SK-N-SH (cell line): ENCODE measurements at regions not wholly inside any gene's neighbourhood (a gene's known extent, or its start where the extent isn't known, plus 50 kb on each side); places are given as distances from the start of the nearest gene placed in this dataset.

Experiments used
- CTCF ChIA-PET: fragments of 300-600, 350-600 bp; formaldehyde crosslinking; extraction: SDS; loops from one replicate; lab custom pipeline; 2021; lab: Yijun Ruan, JAX
- POLR2A ChIA-PET: fragments of 350-600 bp; sonication (Branson Sonifier 250); formaldehyde crosslinking; extraction: SDS; loops from one replicate; lab custom pipeline; 2020; ENCODE audit warnings: antibody characterized with exemption, inconsistent platforms; lab: Yijun Ruan, JAX
- DNase-seq: peaks from one replicate; pipeline ENCODE4 v3.0.0; 2012
- H2AFZ ChIP-seq: fragments of 200-600 bp; sonication (generic); 2 replicates; pipeline ENCODE4 v1.8.1; 2016; ENCODE audit warnings: antibody characterized with exemption, mild to moderate bottlenecking, low read depth
- H3F3A ChIP-seq: fragments of 200-600 bp; sonication (generic); replicated peaks from 2 replicates; pipeline ENCODE3; 2016; ENCODE audit warnings: antibody characterized with exemption, mild to moderate bottlenecking; ENCODE audit not compliant: insufficient read depth
- H3K27ac ChIP-seq, 2 experiments: fragments of 200-500 bp in 1 of 2; fragments of 200-600 bp in 1 of 2; sonication (Bioruptor generic) in 1 of 2; sonication (generic), shearing (Covaris generic) in 1 of 2; 2 replicates each; pipeline versions ENCODE4 v1.5.1 to v1.6.1; 2014 to 2016; ENCODE audit warnings: low read depth in 2 of 2, inconsistent platforms in 1 of 2, low read length in 1 of 2, mild to moderate bottlenecking in 1 of 2, mixed read lengths in 1 of 2
- H3K27me3 ChIP-seq: fragments of 200-600 bp; sonication (generic), shearing (Covaris generic); 2 replicates; pipeline ENCODE4 v1.6.1; 2016; ENCODE audit warnings: mixed run types; ENCODE audit not compliant: insufficient read depth
- H3K36me3 ChIP-seq, 2 experiments: fragments of 200-500 bp in 1 of 2; fragments of 200-600 bp in 1 of 2; sonication (Bioruptor generic) in 1 of 2; sonication (generic) in 1 of 2; replicated peaks in 1 of 2; 2 replicates each; pipeline versions ENCODE3 to v1.5.1; 2014 to 2016; ENCODE audit warnings: low read length in 1 of 2, mild to moderate bottlenecking in 1 of 2; ENCODE audit not compliant: insufficient read depth in 2 of 2, control insufficient read depth in 1 of 2
- H3K4me1 ChIP-seq, 2 experiments: fragments of 200-500 bp in 1 of 2; fragments of 200-600 bp in 1 of 2; sonication (Bioruptor generic) in 1 of 2; sonication (generic), shearing (Covaris generic) in 1 of 2; 2 replicates each; pipeline versions ENCODE4 v1.5.1 to v1.6.1; 2014 to 2016; ENCODE audit warnings: low read depth in 1 of 2, low read length in 1 of 2, mixed run types in 1 of 2; ENCODE audit not compliant: insufficient read depth in 2 of 2, control insufficient read depth in 1 of 2
- H3K4me2 ChIP-seq: fragments of 200-600 bp; sonication (generic), shearing (Covaris generic); 2 replicates; pipeline ENCODE4 v1.6.1; 2017; ENCODE audit warnings: mixed run types
- H3K4me3 ChIP-seq, 2 experiments: fragments of 200-500 bp in 1 of 2; fragments of 200-600 bp in 1 of 2; sonication (Bioruptor generic) in 1 of 2; sonication (generic), shearing (Covaris generic) in 1 of 2; 2 replicates each; pipeline versions ENCODE4 v1.5.1 to v1.8.1; 2014 to 2016; ENCODE audit warnings: low read depth in 2 of 2, inconsistent platforms in 1 of 2, low read length in 1 of 2, mild to moderate bottlenecking in 1 of 2, mixed read lengths in 1 of 2, moderate library complexity in 1 of 2
- H3K79me2 ChIP-seq: fragments of 200-600 bp; sonication (generic); 2 replicates; pipeline ENCODE4 v1.8.1; 2017; ENCODE audit warnings: mild to moderate bottlenecking; ENCODE audit not compliant: insufficient read depth
- H3K9ac ChIP-seq: fragments of 200-600 bp; sonication (generic); 2 replicates; pipeline ENCODE4 v1.6.1; 2017; ENCODE audit warnings: mixed run types
- H3K9me2 ChIP-seq: fragments of 200-600 bp; sonication (generic); 2 replicates; pipeline ENCODE4 v1.6.1; 2017; ENCODE audit warnings: mixed run types
- H3K9me3 ChIP-seq: fragments of 200-600 bp; sonication (generic); 2 replicates; pipeline ENCODE4 v1.6.1; 2017; ENCODE audit warnings: mixed run types, mild to moderate bottlenecking, moderate library complexity
- H4K20me1 ChIP-seq: fragments of 200-600 bp; sonication (generic); 2 replicates; pipeline ENCODE4 v1.6.1; 2017; ENCODE audit warnings: mild to moderate bottlenecking, mixed run types; ENCODE audit not compliant: insufficient read depth
- CHD2 ChIP-seq: fragments of 150-350 bp; IDR thresholded peaks from 2 replicates; pipeline ENCODE4 v1.6.1; 2018; ENCODE audit warnings: low read length; ENCODE audit not compliant: partially characterized antibody
- ELF1 ChIP-seq: IDR thresholded peaks from 2 replicates; pipeline ENCODE4 v1.4.0; 2012
- EZH2phosphoT487 ChIP-seq: fragments of 200-600 bp; sonication (generic); IDR thresholded peaks from 2 replicates; pipeline ENCODE4 v1.6.1; 2017; ENCODE audit warnings: low read depth, mixed run types, mild to moderate bottlenecking, antibody characterized with exemption, moderate library complexity, borderline replicate concordance
- FOSL2 ChIP-seq: IDR thresholded peaks from 2 replicates; pipeline ENCODE4 v1.4.0; 2012; ENCODE audit warnings: low read depth, mild to moderate bottlenecking, moderate library complexity, borderline replicate concordance
- FOXJ3 ChIP-seq: sonication (generic); formaldehyde crosslinking; IDR thresholded peaks from 2 replicates; pipeline ENCODE4 v1.5.1; 2020; ENCODE audit warnings: mild to moderate bottlenecking, missing genetic modification reagents
- FOXM1 ChIP-seq: IDR thresholded peaks from 2 replicates; pipeline ENCODE4 v1.4.0; 2012; ENCODE audit warnings: low read depth, mild to moderate bottlenecking
- GABPA ChIP-seq: IDR thresholded peaks from 2 replicates; pipeline ENCODE4 v1.4.0; 2012; ENCODE audit warnings: low read depth, mild to moderate bottlenecking
- MEF2A ChIP-seq: IDR thresholded peaks from 2 replicates; pipeline ENCODE4 v1.4.0; 2012; ENCODE audit warnings: low read depth, borderline replicate concordance
- NFIC ChIP-seq: IDR thresholded peaks from 2 replicates; pipeline ENCODE4 v1.4.0; 2012; ENCODE audit warnings: borderline replicate concordance
- NRF1 ChIP-seq: IDR thresholded peaks from 2 replicates; pipeline ENCODE4 v1.6.1; 2012; ENCODE audit warnings: low read depth, mild to moderate bottlenecking, low read length
- POLR2AphosphoS5 ChIP-seq: IDR thresholded peaks from 2 replicates; pipeline ENCODE4 v1.6.1; 2012; ENCODE audit warnings: low read depth, low read length
- RAD21 ChIP-seq: IDR thresholded peaks from 2 replicates; pipeline ENCODE4 v1.6.1; 2012; ENCODE audit warnings: mild to moderate bottlenecking, low read length
- SMC3 ChIP-seq: IDR thresholded peaks from 2 replicates; pipeline ENCODE4 v1.6.1; 2012; ENCODE audit warnings: low read depth, low read length, improper control_type of control experiment
- TAF1 ChIP-seq: IDR thresholded peaks from 2 replicates; pipeline ENCODE4 v1.6.1; 2012; ENCODE audit warnings: low read depth, mild to moderate bottlenecking, low read length, moderate library complexity, borderline replicate concordance
- YY1 ChIP-seq: IDR thresholded peaks from 2 replicates; pipeline ENCODE4 v1.4.0; 2012; ENCODE audit warnings: low read depth, mild to moderate bottlenecking
- WGBS: methylation state at CpG from one replicate; pipeline ENCODE4 v1.1.6; 2017; ENCODE audit warnings: low lambda C conversion rate; 5-methylcytosine and 5-hydroxymethylcytosine counted together
- TF ChIP-seq, protein P1 (sequence below): IDR thresholded peaks from 2 replicates; pipeline ENCODE4 v1.4.0; 2012; ENCODE audit warnings: low read depth, borderline replicate concordance
- TF ChIP-seq, protein P2 (sequence below): fragments of 150-350 bp; IDR thresholded peaks from 2 replicates; pipeline ENCODE4 v1.6.1; 2016; ENCODE audit warnings: mild to moderate bottlenecking, low read depth, low read length
- TF ChIP-seq, protein P3 (sequence below): IDR thresholded peaks from 2 replicates; pipeline ENCODE4 v1.4.0; 2012; ENCODE audit warnings: low read depth
- TF ChIP-seq, protein P4 (sequence below): IDR thresholded peaks from 2 replicates; pipeline ENCODE4; 2012
- TF ChIP-seq, protein P5 (sequence below): IDR thresholded peaks from 2 replicates; pipeline ENCODE4 v1.4.0; 2012; ENCODE audit warnings: low read depth, borderline replicate concordance

DNA sequence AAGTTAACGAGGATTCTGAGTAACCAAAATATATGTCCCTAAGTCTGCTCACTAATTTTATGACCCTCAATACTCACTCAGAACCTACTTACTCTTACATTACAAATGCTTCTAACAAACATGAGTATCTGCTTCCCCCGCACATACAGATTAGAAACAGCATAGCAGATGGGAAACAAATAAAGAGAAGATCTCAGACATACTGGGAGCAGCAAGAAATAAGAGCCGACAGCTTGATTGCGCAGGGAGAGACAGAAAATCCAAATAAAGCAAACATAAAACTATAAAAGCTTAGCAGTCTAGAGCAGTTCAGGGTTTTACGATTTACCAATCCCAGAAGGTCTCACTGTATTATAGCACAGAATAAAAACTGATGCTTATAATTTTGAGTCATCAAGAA, 89.1 kb upstream of the DBX1 start:
- no peaks in the 10 kb centered on the region for H3K36me3 ChIP-seq

DNA sequence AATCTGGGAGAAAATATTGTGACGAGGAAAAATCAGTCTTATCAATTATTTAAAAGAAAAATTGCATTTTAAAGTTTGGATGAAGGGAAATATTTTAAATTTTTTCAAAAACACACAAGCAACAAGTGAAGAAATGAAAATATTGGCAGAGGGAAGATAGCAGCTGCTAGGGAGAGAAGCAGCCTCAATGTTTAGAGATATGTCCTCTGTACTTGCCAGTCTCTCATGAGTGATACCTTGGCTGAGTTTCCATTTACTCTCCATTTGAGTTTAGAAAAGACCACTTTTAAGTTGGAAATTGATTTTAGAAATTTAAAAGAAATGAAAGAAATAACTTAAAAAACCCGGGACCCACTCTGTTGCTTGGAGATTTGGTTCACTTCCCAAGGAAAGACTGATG, 88.6 kb upstream of the DBX1 start:
- Histone ChIP-seq H3K4me1 (peaks cover 0 to 2% of the 10 kb centered on the region in 2 experiments; a peak in 2 of 4 replicates), H2AFZ (no peak overlapping the region), H3K9ac (no peak overlapping the region), H3K27me3 (peaks cover 13% of the 10 kb centered on the region; the same call in 1 of the 2 replicates), H4K20me1 (no peaks in the 10 kb centered on the region), H3K27ac (no peak overlapping the region), H3K79me2 (no peaks in the 10 kb centered on the region), H3F3A (no peaks in the 10 kb centered on the region), H3K9me3 (no peaks in the 10 kb centered on the region), H3K9me2 (no peaks in the 10 kb centered on the region), H3K4me2 (no peak overlapping the region), H3K36me3 (no peaks in the 10 kb centered on the region), H3K4me3 (no peak overlapping the region)
- DNase-seq: no peak
- ChIA-PET CTCF (interaction anchor here (0.9 to 1.4 kb wide), 3 partner anchors 90 to 122 kb away, joined by 3 to 7 read pairs (median 4); no protein-coding TSS in a partner anchor), POLR2A (no interaction called here)
- 27% methylated on average over 2 of the region's 2 CpGs for WGBS
- TF ChIP-seq GABPA: no peak
- TF ChIP-seq POLR2AphosphoS5: no peak
- TF ChIP-seq RAD21: no peak
- TF ChIP-seq EZH2phosphoT487: no peak
- no peak for TF ChIP-seq MEF2A
- TF ChIP-seq, protein P1, sequence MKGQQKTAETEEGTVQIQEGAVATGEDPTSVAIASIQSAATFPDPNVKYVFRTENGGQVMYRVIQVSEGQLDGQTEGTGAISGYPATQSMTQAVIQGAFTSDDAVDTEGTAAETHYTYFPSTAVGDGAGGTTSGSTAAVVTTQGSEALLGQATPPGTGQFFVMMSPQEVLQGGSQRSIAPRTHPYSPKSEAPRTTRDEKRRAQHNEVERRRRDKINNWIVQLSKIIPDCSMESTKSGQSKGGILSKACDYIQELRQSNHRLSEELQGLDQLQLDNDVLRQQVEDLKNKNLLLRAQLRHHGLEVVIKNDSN: no peak
- TF ChIP-seq, protein P2, sequence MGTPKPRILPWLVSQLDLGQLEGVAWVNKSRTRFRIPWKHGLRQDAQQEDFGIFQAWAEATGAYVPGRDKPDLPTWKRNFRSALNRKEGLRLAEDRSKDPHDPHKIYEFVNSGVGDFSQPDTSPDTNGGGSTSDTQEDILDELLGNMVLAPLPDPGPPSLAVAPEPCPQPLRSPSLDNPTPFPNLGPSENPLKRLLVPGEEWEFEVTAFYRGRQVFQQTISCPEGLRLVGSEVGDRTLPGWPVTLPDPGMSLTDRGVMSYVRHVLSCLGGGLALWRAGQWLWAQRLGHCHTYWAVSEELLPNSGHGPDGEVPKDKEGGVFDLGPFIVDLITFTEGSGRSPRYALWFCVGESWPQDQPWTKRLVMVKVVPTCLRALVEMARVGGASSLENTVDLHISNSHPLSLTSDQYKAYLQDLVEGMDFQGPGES: no peak
- no peak for TF ChIP-seq NFIC
- TF ChIP-seq, protein P3, sequence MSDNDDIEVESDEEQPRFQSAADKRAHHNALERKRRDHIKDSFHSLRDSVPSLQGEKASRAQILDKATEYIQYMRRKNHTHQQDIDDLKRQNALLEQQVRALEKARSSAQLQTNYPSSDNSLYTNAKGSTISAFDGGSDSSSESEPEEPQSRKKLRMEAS: no peak
- TF ChIP-seq FOXJ3 (CRISPR knock-in tag): no peak
- no peak for TF ChIP-seq FOXM1
- no peak for TF ChIP-seq ELF1

More for the DNA sequence above, 89.1 kb upstream of the DBX1 start:
- DNase-seq: no peak
- H3K4me3 ChIP-seq: no peak overlapping the region
- 63% methylated on average over 5 of the region's 5 CpGs for WGBS
- no peaks in the 10 kb centered on the region for H3K9me3 ChIP-seq
- no peaks in the 10 kb centered on the region for H3K9me2 ChIP-seq
- POLR2A ChIA-PET: no interaction called here
- no peaks in the 10 kb centered on the region for H4K20me1 ChIP-seq
- H3K4me1 ChIP-seq: peaks cover 0 to 2% of the 10 kb centered on the region in 2 experiments; a peak in 2 of 4 replicates
- TF ChIP-seq TAF1: no peak
- TF ChIP-seq CHD2: no peak
- TF ChIP-seq, protein P1: no peak
- TF ChIP-seq YY1: no peak
- TF ChIP-seq, protein P4, sequence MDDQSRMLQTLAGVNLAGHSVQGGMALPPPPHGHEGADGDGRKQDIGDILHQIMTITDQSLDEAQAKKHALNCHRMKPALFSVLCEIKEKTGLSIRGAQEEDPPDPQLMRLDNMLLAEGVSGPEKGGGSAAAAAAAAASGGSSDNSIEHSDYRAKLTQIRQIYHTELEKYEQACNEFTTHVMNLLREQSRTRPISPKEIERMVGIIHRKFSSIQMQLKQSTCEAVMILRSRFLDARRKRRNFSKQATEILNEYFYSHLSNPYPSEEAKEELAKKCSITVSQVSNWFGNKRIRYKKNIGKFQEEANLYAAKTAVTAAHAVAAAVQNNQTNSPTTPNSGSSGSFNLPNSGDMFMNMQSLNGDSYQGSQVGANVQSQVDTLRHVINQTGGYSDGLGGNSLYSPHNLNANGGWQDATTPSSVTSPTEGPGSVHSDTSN: no peak
- TF ChIP-seq NFIC: no peak
- TF ChIP-seq FOSL2: no peak
- no peak for TF ChIP-seq NRF1
- no peak for TF ChIP-seq GABPA
- TF ChIP-seq, protein P2: no peak
- TF ChIP-seq, protein P5, sequence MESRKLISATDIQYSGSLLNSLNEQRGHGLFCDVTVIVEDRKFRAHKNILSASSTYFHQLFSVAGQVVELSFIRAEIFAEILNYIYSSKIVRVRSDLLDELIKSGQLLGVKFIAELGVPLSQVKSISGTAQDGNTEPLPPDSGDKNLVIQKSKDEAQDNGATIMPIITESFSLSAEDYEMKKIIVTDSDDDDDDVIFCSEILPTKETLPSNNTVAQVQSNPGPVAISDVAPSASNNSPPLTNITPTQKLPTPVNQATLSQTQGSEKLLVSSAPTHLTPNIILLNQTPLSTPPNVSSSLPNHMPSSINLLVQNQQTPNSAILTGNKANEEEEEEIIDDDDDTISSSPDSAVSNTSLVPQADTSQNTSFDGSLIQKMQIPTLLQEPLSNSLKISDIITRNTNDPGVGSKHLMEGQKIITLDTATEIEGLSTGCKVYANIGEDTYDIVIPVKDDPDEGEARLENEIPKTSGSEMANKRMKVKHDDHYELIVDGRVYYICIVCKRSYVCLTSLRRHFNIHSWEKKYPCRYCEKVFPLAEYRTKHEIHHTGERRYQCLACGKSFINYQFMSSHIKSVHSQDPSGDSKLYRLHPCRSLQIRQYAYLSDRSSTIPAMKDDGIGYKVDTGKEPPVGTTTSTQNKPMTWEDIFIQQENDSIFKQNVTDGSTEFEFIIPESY: no peak
- no peak for TF ChIP-seq SMC3
- CTCF ChIA-PET: interaction anchor here (0.9 to 1.6 kb wide), 2 partner anchors 121 to 122 kb away, joined by 3 to 5 read pairs; no protein-coding TSS in a partner anchor
- H3K27me3 ChIP-seq: peaks cover 13% of the 10 kb centered on the region; the same call in 1 of the 2 replicates
- H3K9ac ChIP-seq: no peak overlapping the region
- H2AFZ ChIP-seq: no peak overlapping the region
- H3K27ac ChIP-seq: no peak overlapping the region
- H3K4me2 ChIP-seq: no peak overlapping the region
- H3F3A ChIP-seq: no peaks in the 10 kb centered on the region
- H3K79me2 ChIP-seq: no peaks in the 10 kb centered on the region
